Activated naive CD4-positive, alpha-beta T cell treated with anti-CD3 and anti-CD28 coated beads, Interleukin-2, amount 50 U/mL, for 16 hours (primary cell): ENCODE measurements at regions not wholly inside any gene's neighbourhood (a gene's known extent, or its start where the extent isn't known, plus 50 kb on each side); places are given as distances from the start of the nearest gene placed in this dataset.

Experiments used
- DNase-seq: peaks from one replicate; pipeline ENCODE4 v3.0.0-alpha.2; 2020

GRCh38 chr9:129321286-129322021 is 143.4 kb upstream of the IER5L start:
- DNase-seq = no peak

DNA sequence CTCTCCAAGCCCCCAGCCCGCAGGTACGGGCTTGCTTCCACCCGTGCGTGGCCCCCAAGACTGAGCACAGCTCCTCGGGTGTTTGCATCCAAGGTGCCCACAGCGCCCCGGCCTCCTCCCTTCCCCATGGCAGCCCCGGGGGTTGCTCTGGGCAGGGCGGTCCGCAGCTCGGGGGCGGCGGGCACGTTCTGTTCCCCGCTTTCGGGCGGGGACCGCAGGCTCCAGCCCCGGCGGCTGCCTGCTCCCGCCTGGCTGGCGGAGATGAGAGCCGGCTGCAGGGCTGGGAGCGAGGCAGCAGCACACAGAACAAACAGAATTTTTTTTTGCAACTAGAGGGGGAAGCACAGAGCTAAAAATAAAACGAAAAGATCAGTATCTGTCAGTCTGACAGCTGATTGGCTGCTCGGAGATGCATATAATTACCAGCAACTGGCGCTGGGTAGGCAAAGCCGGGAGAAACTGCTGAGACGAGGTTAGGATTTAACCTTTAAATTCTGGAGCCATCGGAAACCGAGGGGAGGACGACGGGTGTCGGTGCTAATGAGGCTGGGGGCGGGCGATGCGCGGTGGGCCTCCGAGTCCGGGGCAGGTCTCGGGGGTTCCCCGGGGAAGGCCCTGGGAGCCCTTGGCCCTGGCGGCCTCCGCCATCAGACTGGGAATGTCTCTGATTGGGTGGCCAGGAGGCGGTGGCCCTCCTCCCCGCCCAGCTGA is 142.7 kb upstream of the IER5L start:
- DNase-seq = peak; percentile 50

DNA sequence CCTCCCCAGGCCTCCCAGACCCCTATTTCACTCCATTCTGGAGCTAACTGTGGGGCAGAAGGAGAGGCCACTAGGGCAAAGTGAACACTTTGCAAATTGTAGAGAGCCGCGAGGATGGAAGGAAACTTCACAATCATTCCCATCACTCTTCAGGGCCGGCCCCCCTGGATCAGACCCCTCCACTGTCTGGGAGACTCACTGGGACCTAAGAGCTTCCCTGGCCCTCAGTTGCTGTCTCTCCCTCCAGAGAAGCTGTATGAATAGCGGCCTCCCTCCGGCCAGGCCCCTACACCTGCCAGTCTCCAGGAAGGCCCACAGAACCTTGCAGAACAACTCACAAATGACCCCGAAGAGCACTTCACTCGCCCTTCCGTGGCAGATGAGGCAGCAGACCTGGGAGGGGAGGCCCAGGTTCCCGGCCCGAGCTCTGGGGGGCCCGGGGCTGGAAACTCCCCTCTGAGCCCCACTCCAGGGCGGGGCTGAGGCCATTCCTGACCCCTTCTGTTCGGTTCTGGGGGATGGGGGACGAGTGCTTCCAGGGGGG is 141.9 kb upstream of the IER5L start:
- DNase-seq = no peak

GRCh38 chr9:129319076-129319937 is 141.2 kb upstream of the IER5L start:
- no peak for DNase-seq

DNA sequence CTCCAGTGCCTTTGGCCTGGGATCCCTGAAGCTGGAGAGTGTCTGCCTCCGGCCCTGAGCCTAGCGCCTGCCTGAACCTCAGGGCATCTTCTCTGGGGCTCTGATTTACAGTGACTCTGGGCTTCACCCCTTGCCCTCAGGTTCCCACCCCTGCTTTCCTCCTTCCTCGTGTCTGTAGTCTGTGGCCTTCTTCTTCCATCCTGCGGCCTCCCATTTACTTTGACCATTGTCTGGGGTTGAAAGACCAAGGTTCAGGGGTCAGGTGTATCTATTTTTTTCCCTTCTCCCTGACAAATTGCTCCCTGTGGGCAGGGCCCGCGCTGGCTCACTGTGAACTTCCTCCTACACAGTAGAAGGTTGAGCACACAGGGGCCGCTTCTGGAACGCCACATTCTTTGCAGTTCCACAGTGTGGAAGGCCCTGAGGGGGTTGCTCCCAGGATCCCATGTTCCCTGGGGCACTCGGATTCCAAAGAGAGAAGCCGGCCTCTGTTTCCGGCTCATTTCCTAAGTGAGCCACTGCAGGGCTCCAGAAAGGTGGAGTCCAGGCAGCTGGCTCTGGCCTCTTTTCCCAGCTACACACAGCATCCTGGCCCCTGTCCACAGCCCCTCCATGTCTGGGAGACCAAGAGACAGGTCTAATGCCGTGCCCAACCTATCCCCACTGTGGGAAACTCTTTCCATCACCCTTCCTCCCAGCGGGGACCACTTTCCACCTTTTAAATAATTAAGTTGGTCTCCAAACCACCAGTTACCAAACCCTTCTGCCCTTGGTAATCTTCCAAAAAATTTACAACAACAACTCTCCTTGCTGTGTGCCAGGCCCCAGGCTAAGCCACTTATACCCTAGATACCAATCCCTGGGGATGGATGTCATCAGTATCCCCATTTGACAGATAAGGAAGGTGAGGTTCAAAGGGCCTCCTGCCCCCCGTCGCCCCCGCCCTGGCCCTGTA is 140.3 kb upstream of the IER5L start:
- DNase-seq = no peak

GRCh38 chr9:129317179-129318011 is 139.3 kb upstream of the IER5L start:
- no peak for DNase-seq

DNA sequence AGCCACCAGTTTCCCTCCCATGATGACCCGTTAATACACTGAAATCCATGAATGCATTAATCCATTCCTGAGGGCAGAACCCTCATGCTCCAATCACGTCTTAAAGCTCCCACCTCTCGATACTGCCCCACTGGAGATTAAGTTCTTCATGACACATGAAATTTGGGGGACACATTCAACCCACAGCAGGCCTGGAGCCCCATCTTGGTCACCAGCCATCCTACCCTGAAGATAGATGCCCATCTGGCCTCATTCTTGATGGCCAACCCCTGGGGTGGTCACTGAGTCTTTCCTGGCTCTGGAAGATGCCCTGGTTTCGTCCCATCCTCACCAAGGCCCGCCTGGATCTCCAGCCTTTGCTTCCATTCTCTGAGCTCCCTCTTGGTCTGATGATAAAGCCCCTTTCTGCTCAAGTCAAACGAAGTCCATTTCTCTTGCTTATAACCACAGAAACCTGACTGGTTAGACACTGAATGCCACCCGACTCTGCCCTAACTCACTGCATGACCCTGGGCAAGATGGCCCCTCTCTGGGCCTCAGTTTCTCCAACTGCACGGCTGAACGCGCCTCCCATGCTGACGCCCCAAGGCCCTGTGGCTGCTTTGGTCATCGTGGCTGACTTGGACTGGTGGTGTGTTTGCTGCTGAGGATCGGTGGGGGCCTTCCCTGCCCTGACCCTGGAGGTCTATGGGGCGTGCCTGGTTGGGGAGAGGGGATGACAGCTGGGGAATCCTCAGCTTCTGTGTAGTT is 138.4 kb upstream of the IER5L start:
- DNase-seq = no peak

DNA sequence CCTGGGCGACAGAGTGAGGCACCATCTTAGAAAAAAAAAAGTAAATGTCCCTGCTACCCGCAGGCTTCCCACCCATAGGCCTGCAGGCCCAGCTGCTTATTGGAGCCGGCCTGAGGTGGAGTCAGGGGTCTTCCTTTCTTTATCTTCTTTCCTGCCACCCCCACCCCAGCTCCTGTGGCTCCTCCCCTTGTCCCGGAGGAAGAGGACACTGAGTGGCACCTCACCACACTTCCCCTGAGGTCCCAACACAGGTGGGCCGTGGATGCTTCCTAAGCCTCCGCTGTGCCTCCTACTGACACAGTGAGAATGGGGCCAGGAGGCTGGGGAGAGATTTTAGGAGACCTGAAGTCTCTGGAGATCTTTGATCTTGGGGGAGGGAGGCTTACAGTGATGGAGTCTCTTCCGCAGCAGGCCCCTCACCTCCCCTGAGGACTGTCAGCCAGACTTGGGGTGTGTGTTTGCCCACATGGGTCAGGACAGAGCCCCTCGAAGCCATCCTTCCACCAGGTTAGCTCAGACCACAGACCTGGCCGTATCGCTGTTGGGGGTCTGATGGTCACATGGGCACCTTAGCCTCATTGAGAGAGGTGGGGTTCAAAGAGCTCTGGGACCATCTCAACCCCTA is 135.4 kb upstream of the IER5L start:
- DNase-seq = no peak

- DNase-seq = peak; percentile 7
Measured at GRCh38 chr9:129312251-129313122, 134.4 kb upstream of the IER5L start.

DNA sequence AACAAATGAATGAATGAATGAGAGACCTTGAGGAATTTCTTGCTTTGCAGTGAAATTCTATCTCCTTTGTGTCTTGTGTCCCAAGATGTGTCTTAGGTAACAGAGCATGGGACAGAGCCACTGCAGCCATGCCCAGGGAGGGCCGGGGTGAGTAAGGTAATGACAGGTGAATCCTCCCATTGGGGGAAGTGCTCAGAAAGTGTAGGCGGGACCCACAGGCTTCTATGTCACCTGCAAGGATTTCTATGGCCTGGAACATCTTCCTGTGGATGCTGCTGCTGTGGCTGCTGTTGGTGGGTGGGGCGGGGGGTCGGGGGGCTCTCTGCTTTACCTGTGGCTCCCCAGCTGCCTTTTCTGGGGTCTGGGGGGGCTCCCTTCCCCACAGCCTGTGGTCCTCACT is 133.6 kb upstream of the IER5L start:
- peak; percentile 1 for DNase-seq

DNA sequence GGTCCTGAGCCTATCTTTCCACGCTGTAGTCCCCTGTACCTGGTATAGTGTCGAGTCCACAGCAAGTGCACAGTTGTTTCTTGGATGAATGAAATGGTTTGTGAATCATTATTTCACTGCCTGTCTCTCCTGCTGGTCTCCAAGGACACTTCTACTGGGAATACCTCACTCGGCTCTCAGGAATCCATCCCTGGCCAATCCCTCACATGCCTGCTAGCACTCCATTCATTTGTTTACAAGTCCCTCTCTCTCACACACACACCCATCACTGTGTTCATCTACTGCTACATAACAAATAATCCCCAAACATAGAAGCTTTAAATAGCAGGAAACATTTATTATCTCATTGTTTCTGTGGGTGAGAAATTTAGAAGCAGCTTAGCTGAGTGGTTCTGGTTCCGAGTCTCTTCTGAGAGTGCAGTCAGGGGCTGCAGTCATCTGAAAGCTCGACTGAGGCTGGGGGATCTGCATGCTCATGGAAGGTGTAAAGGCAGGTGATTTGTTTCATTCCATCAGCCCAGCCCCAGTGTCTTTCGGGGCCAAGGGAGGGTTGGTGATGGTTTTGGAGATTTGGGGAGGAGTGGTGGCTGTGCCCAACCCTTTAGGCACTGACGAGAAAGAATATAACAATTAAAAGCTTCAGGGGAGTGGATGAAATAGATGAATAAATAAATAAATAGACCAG is 132.7 kb upstream of the IER5L start:
- DNase-seq = no peak

DNA sequence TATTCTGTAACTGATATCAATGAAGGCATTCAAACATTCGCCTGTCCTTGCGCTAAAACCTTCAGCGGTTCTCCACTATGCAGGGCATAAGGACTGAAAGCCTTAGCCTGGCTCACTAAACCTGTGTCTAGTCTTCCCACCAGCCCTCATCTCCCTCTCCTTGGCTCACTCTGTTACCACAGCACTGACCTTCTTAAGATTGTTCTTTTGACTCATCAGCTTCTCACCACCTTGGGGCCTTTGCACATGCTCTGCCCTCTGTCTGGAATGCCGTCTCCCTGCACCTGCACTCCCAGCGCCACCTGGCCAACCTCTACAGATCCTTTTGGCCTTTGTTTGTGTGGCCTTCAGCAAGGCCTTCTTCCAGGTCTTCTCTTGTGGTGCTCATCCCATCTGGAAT is 131.8 kb upstream of the IER5L start:
- DNase-seq = peak; percentile 3

GRCh38 chr9:129309041-129309430 is 131.0 kb upstream of the IER5L start:
- no peak for DNase-seq

DNA sequence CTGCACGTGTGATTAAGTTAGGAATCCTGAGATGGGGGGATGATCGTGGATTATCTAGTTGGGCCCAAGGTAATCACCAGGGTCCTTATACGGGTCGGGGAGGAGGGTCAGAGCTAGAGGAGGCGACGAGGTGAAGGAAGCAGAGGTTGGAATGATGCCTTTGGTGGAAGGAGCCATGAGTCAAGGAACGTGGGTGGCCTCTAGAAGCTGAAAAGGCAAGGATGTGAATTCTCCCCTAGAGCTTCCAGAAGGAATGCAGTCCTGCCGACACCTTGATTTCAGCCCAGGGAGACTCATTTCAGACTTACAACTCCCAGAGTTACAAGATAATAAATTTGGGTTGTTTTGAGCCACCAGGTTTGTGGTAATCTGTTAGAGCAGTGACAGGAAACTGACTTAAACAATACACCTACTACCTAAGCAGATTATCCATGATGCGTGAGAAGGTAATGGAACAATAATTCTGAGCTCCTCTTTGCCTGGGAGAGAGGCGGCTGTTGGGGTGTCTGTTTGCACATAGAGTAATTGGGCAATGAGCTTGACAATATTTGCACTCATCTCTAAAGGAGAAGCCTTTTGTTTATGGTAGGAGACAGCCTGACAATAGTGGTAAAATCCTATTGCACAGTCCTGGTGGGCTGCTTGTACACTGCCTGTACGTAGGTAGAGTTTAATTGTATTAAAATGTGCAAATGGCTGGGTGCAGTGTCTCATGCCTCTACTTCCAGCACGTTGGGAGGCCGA is 129.3 kb upstream of the IER5L start:
- peak; percentile 3 for DNase-seq

DNA sequence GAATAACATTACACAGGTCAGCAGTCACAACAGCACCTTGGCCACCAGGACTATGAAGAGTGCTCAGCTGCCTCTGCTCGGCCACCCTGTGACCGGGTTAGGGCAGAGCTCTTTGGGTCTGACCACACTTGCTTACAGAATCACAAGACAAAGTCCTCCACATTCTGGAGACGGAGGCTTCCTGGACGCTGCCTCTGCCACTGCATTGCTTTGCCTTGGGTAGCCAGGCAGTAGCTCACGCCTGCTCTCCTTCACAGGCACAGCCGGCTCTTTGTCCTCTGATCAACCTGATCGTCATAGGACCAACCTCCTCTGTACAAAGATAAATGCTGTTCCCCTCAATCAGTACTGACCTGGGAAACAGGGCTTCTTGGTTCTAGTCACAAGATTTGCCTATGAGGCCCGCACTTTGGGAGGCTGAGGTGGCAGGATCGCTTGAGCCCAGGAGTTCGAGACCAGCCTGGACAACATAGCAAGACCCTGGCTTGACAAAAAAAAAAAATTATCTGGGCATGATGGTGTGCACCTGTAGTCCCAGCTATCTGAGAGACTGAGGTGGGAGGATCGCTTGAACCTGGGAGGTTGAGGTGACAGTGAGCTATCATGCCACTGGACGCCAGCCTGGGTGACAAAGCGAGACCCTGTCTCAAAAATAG is 128.4 kb upstream of the IER5L start:
- peak; percentile 1 for DNase-seq

DNA sequence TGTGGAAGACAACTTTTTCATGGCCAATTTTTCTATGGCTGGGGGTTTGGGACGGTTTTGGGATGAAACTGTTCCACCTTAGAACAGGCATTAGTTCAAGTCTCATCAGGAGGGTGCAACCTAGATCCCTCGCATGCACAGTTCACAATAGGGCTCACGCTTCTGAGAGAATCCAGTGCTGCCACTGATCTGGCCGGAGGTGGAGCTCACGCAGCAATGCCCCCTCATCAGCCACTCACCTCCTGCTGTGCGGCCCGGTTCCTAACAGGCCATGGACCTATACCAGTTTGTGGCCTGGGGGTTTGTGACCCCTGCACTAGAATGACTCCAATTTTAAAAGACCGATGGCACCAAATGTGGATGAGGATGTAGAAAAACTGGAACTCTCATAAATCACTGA is 127.2 kb upstream of the IER5L start:
- peak; percentile 5 for DNase-seq

- no peak for DNase-seq
Measured at GRCh38 chr9:129301941-129302340, 123.9 kb upstream of the IER5L start.
